Fibroblast of lung (primary cell): ENCODE measurements at regions not wholly inside any gene's neighbourhood (a gene's known extent, or its start where the extent isn't known, plus 50 kb on each side); places are given as distances from the start of the nearest gene placed in this dataset.

ENCODE experiments used
- EZH2 ChIP-seq: IDR thresholded peaks from 2 replicates; pipeline ENCODE4 v1.5.1; 2012; ENCODE audit warnings: low read length, control low read depth, mild to moderate bottlenecking; ENCODE audit errors: missing control alignments
- TF ChIP-seq, protein P1 (sequence below), 2 donors: IDR thresholded peaks in 1 of 2; conservative IDR thresholded peaks in 1 of 2; 1 replicate in 1 of 2; 2 replicates in 1 of 2; pipeline ENCODE4 v1.5.1; 2011 to 2012; ENCODE audit warnings: low read length in 2 of 2, control low read depth in 1 of 2, inconsistent platforms in 1 of 2, low read depth in 1 of 2, mild to moderate bottlenecking in 1 of 2

DNA sequence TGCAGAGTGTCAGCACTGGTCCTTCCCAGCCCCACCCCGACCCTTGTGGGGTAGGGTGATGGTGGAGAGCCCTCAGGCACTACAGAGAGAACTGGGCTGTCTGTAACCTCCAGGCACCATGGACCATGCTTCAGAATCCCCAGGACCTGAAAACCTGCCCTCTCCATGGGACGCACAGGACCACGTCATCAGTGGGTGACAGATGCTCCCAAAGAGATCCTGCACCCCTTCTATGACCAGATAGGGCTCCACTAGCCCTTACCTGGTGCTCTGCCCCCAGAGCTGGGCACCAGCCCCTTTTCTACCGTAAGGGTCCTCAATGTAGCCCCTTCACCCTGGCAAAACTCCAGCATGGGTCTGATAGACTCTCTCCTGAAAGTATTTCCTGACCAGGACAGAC, 165.9 kb upstream of the NECTIN1 start:
- no peak for TF ChIP-seq EZH2
- TF ChIP-seq, protein P1, sequence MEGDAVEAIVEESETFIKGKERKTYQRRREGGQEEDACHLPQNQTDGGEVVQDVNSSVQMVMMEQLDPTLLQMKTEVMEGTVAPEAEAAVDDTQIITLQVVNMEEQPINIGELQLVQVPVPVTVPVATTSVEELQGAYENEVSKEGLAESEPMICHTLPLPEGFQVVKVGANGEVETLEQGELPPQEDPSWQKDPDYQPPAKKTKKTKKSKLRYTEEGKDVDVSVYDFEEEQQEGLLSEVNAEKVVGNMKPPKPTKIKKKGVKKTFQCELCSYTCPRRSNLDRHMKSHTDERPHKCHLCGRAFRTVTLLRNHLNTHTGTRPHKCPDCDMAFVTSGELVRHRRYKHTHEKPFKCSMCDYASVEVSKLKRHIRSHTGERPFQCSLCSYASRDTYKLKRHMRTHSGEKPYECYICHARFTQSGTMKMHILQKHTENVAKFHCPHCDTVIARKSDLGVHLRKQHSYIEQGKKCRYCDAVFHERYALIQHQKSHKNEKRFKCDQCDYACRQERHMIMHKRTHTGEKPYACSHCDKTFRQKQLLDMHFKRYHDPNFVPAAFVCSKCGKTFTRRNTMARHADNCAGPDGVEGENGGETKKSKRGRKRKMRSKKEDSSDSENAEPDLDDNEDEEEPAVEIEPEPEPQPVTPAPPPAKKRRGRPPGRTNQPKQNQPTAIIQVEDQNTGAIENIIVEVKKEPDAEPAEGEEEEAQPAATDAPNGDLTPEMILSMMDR (conservative IDR thresholded peaks at IDR 0.05 in 1 of 2, IDR thresholded peaks at IDR 0.05 in 1 of 2; ENCODE audit: low read depth in 1 of 2, low read length in 2 of 2) = no peak
